Muscle of leg (tissue), 3 donors: ENCODE measurements at regions not wholly inside any gene's neighbourhood (a gene's known extent, or its start where the extent isn't known, plus 50 kb on each side); places are given as distances from the start of the nearest gene placed in this dataset.
A peak's percentile ranks its signal among the peaks of the same experiment; 100 is the strongest.

Experiments used
- DNase-seq: peaks from one replicate; pipeline ENCODE4 v3.0.0; 2013
- H3K27ac ChIP-seq: one replicate; pipeline ENCODE4 v1.5.1; 2013; ENCODE audit warnings: mild to moderate bottlenecking, low read length, control low read depth
- H3K27me3 ChIP-seq: one replicate; pipeline ENCODE4 v1.6.1; 2013; ENCODE audit warnings: low read length; ENCODE audit not compliant: control insufficient read depth, insufficient read depth
- H3K36me3 ChIP-seq: one replicate; pipeline ENCODE4 v1.6.1; 2013; ENCODE audit warnings: low read length; ENCODE audit not compliant: control insufficient read depth, insufficient read depth
- H3K4me1 ChIP-seq: one replicate; pipeline ENCODE4 v1.6.1; 2013; ENCODE audit warnings: low read length; ENCODE audit not compliant: control insufficient read depth, insufficient read depth
- H3K4me3 ChIP-seq: one replicate; pipeline ENCODE4 v1.5.1; 2013; ENCODE audit warnings: low read length, control low read depth
- H3K9me3 ChIP-seq: replicated peaks from 2 replicates; pipeline ENCODE4 v1.6.1; 2013; ENCODE audit warnings: low read depth, low read length; ENCODE audit not compliant: control insufficient read depth
- WGBS: methylation state at CpG from one replicate; pipeline ENCODE4 v1.1.5; 2013; ENCODE audit warnings: missing lambda C conversion rate; ENCODE audit not compliant: insufficient coverage; 5-methylcytosine and 5-hydroxymethylcytosine counted together

- Histone ChIP-seq H3K9me3 (no peaks in the 10 kb centered on the region), H3K4me3 (no peak overlapping the region), H3K27ac (no peak overlapping the region), H3K4me1 (no peaks in the 10 kb centered on the region), H3K27me3 (no peaks in the 10 kb centered on the region), H3K36me3 (no peaks in the 10 kb centered on the region)
- WGBS, result 72% methylated on average over 3 of the region's 3 CpGs
- DNase-seq, result peak; percentile 33
These were observed 233.8 kb downstream of the PIK3R1 start for GRCh38 chr5:68449380-68449779.

DNA sequence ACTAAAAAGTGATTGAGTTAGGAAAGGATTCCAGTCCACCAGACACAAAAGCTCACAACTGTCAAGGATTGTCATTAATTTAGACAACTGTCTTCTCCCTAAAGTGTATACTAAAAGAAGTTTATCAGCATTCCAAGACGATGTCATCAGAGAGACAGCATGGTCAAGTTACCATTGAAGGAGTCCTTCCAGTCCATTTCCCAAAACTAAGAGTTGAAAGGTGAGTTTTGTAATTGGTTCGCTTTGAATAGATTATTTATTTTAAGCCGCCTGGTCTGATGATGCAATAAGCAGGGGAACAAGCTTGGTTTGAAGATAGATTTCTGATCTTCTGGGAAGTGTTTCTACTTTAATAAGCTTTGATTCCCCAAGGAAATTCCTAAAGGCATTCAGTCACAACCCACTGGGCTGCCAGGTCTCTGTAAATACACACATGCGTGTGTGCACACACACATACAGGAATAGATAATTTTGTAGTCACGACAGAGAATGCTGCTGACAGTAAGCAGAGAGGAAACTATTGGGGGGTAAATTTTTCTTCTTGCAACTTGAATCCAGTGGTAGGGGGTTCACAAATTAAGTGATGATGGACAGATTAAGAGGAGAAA lies 234.8 kb downstream of the PIK3R1 start:
- Histone ChIP-seq H3K4me1 (no peaks in the 10 kb centered on the region), H3K27me3 (no peaks in the 10 kb centered on the region), H3K9me3 (no peaks in the 10 kb centered on the region), H3K27ac (no peak overlapping the region), H3K4me3 (no peak overlapping the region), H3K36me3 (no peaks in the 10 kb centered on the region)
- DNase-seq, result no peak
- no CpG with 5 or more reads among the region's 5 CpGs for WGBS

DNA sequence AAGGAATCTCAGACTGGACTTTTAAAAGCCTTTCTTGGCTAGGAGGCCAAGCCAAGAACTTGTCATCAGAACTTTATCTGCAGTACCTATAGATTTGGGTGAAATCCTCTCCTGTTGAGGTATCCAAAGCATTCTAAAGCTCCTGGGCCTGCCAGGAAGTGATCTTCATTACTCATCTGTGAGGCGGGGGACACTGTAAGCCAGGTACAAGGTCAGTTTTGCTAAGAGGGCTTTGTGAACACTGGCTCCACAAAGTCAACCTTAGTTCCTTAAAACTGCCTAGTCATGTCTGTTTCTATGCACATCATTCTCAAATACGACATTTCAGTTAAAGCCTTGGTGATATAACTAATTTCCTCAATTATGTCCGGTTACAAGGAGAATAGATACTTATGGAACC lies 236.7 kb downstream of the PIK3R1 start:
- Histone ChIP-seq H3K4me1 (no peaks in the 10 kb centered on the region), H3K36me3 (no peaks in the 10 kb centered on the region), H3K27me3 (no peaks in the 10 kb centered on the region), H3K27ac (no peak overlapping the region), H3K4me3 (no peak overlapping the region), H3K9me3 (no peaks in the 10 kb centered on the region)
- no peak for DNase-seq
- 88% methylated on average over 1 of the region's 3 CpGs for WGBS

GRCh38 chr5:68454172-68454571 lies 238.6 kb downstream of the PIK3R1 start:
- DNase-seq, result no peak
- Histone ChIP-seq H3K4me1 (no peaks in the 10 kb centered on the region), H3K36me3 (no peaks in the 10 kb centered on the region), H3K27me3 (no peaks in the 10 kb centered on the region), H3K9me3 (no peaks in the 10 kb centered on the region), H3K4me3 (no peak overlapping the region), H3K27ac (no peak overlapping the region)
- WGBS, result no CpG with 5 or more reads among the region's 3 CpGs

GRCh38 chr5:68454766-68455165 lies 239.2 kb downstream of the PIK3R1 start:
- no peak for DNase-seq
- WGBS, result no CpG with 5 or more reads among the region's 2 CpGs
- no peaks in the 10 kb centered on the region for H3K9me3 ChIP-seq
- H3K27ac ChIP-seq, result no peak overlapping the region
- H3K4me1 ChIP-seq, result no peaks in the 10 kb centered on the region
- no peaks in the 10 kb centered on the region for H3K36me3 ChIP-seq
- no peaks in the 10 kb centered on the region for H3K27me3 ChIP-seq
- H3K4me3 ChIP-seq, result no peak overlapping the region

GRCh38 chr5:68455216-68455615 lies 239.7 kb downstream of the PIK3R1 start:
- Histone ChIP-seq H3K4me3 (no peak overlapping the region), H3K27me3 (no peaks in the 10 kb centered on the region), H3K27ac (no peak overlapping the region), H3K9me3 (no peaks in the 10 kb centered on the region), H3K4me1 (no peaks in the 10 kb centered on the region), H3K36me3 (no peaks in the 10 kb centered on the region)
- no CpG with 5 or more reads among the region's 3 CpGs for WGBS
- DNase-seq, result no peak

GRCh38 chr5:68456756-68457217 lies 241.2 kb downstream of the PIK3R1 start:
- DNase-seq, result peak; percentile 66

GRCh38 chr5:68457285-68457684 lies 241.7 kb downstream of the PIK3R1 start:
- no peaks in the 10 kb centered on the region for H3K4me1 ChIP-seq
- no peaks in the 10 kb centered on the region for H3K36me3 ChIP-seq
- H3K27me3 ChIP-seq, result no peaks in the 10 kb centered on the region
- no peak overlapping the region for H3K27ac ChIP-seq
- no peak overlapping the region for H3K4me3 ChIP-seq
- no peaks in the 10 kb centered on the region for H3K9me3 ChIP-seq
- no peak for DNase-seq
- 84% methylated on average over 4 of the region's 8 CpGs for WGBS

More at GRCh38 chr5:68456756-68457217, 241.2 kb downstream of the PIK3R1 start:
- H3K27me3 ChIP-seq, result no peaks in the 10 kb centered on the region
- no peak overlapping the region for H3K27ac ChIP-seq
- no peaks in the 10 kb centered on the region for H3K4me1 ChIP-seq
- H3K36me3 ChIP-seq, result no peaks in the 10 kb centered on the region
- H3K4me3 ChIP-seq, result no peak overlapping the region
- no peaks in the 10 kb centered on the region for H3K9me3 ChIP-seq
- WGBS, result 83% methylated on average over 1 of the region's 4 CpGs

GRCh38 chr5:68458416-68459021 lies 243.0 kb downstream of the PIK3R1 start:
- WGBS, result no CpG with 5 or more reads among the region's 3 CpGs
- no peaks in the 10 kb centered on the region for H3K36me3 ChIP-seq
- H3K27ac ChIP-seq, result no peak overlapping the region

DNA sequence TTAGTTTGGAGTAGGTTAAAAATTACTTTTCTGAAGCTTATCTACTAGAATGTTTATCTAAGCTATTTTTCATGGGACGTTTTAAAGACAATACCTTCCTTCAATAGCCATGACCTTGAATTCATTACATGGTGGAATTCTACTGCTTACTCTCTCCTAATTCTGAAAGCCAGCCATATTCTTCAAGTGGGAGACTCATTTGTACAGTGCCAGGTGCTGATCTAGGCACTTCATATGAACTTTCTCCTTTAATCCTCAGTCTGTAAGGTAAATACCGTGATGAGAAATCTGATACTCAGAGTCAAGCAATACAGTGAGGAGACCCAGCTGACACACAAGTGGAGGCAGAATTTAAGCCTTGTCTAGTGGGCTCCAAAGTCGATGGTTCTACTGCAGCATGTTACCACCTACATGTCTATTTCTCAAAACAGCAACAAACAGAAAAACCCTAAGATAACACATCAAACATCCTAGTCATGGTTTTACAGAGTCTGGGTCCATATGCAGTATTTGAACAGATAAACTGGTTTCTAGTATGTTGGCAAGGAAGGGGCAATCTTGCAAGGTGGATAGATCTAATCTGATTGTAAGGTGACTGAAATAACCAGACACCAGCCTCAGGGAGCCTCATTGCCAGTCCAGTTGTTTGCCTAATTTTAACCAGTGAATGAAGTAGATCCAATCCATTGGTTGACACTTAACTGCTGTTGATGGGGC lies 243.7 kb downstream of the PIK3R1 start:
- no peaks in the 10 kb centered on the region for H3K4me1 ChIP-seq
- no peak overlapping the region for H3K27ac ChIP-seq
- H3K9me3 ChIP-seq, result no peaks in the 10 kb centered on the region
- DNase-seq, result no peak
- H3K36me3 ChIP-seq, result no peaks in the 10 kb centered on the region
- H3K4me3 ChIP-seq, result no peak overlapping the region
- WGBS, result 72% methylated on average over 2 of the region's 3 CpGs
- H3K27me3 ChIP-seq, result no peaks in the 10 kb centered on the region

More at GRCh38 chr5:68458416-68459021, 243.0 kb downstream of the PIK3R1 start:
- Histone ChIP-seq H3K9me3 (no peaks in the 10 kb centered on the region), H3K27me3 (no peaks in the 10 kb centered on the region), H3K4me1 (no peaks in the 10 kb centered on the region), H3K4me3 (no peak overlapping the region)
- no peak for DNase-seq
